Right lobe of liver (tissue), 6 donors: ENCODE measurements at regions not wholly inside any gene's neighbourhood (a gene's known extent, or its start where the extent isn't known, plus 50 kb on each side); places are given as distances from the start of the nearest gene placed in this dataset.
A peak's percentile ranks its signal among the peaks of the same experiment; 100 is the strongest.

Experiments used
- ATAC-seq, 4 donors: fragments of 200-7000 bp; cut with Tn5 transposase; one replicate each; pipeline ENCODE4 v1.9.1; 2020; ENCODE audit warnings: mild to moderate bottlenecking in 4 of 4, moderate library complexity in 4 of 4
- DNase-seq, 3 donors: peaks; one replicate each; pipeline ENCODE4 v3.0.0-alpha.2; 2020
- H3K27ac ChIP-seq, 3 donors: fragments of 200-600 bp; one replicate each; pipeline ENCODE4 v1.8.0; 2022
- H3K27me3 ChIP-seq, 2 donors: fragments of 200-600 bp; one replicate each; pipeline ENCODE4 v1.8.0; 2022
- H3K36me3 ChIP-seq, 4 donors: fragments of 200-600 bp; sonication (generic) in 1 of 4; one replicate each; pipeline versions ENCODE4 v1.5.1 to v1.8.0; 2017 to 2022; ENCODE audit warnings: control low read depth in 1 of 4
- H3K4me1 ChIP-seq, 4 donors: fragments of 200-600 bp; sonication (generic) in 1 of 4; one replicate each; pipeline versions ENCODE4 v1.5.1 to v1.8.0; 2017 to 2022; ENCODE audit warnings: control low read depth in 1 of 4
- H3K4me3 ChIP-seq, 3 donors: fragments of 200-600 bp; one replicate each; pipeline ENCODE4 v1.8.0; 2022
- H3K9me3 ChIP-seq, 4 donors: fragments of 200-600 bp; sonication (generic) in 1 of 4; one replicate each; pipeline versions ENCODE4 v1.5.1 to v1.8.0; 2017 to 2022; ENCODE audit warnings: control low read depth in 1 of 4
- POLR2A ChIP-seq: fragments of 450-650 bp; IDR thresholded peaks from one replicate; pipeline ENCODE4 v1.6.1; 2017; ENCODE audit warnings: antibody characterized with exemption, mild to moderate bottlenecking
- WGBS: methylation state at CpG from one replicate; pipeline ENCODE4 v1.1.6; 2018; ENCODE audit warnings: low coverage, low lambda C conversion rate; ENCODE audit not compliant: insufficient coverage; ENCODE audit errors: missing lambda C conversion rate; 5-methylcytosine and 5-hydroxymethylcytosine counted together
- intact Hi-C, 2 donors: fragments of 100-400 bp; cut with DNase I; formaldehyde crosslinking; loops; one replicate each; pipeline versions ENCODE4 v1.11.2 to v1.14.1; 2022
- TF ChIP-seq, protein P1 (sequence below), 4 donors: fragments of 200-600 bp in 3 of 4; fragments of 450-650 bp in 1 of 4; IDR thresholded peaks; one replicate each; pipeline versions ENCODE4 v1.5.1 to v1.8.0; 2016 to 2022; ENCODE audit warnings: antibody characterized with exemption in 4 of 4, mild to moderate bottlenecking in 2 of 4
- donor health status: DM: no; HTN: yes; CAD: no.
- donor health status: DM: no; HTN: no; CAD: no.
- donor health status: DM: no; HTN: no; CAD: no.
- donor health status: DM: no; HTN: yes; CAD: no.
- donor health status: DM: no; HTN: yes; CAD: no.

- no peaks in the 10 kb centered on the region for H3K36me3 ChIP-seq
- H3K27me3 ChIP-seq, result no peaks in the 10 kb centered on the region
- intact Hi-C loops, result no loop called here
- ATAC-seq, result no peak
- WGBS, result 27% methylated on average over 2 of the region's 8 CpGs
- TF ChIP-seq, protein P1, sequence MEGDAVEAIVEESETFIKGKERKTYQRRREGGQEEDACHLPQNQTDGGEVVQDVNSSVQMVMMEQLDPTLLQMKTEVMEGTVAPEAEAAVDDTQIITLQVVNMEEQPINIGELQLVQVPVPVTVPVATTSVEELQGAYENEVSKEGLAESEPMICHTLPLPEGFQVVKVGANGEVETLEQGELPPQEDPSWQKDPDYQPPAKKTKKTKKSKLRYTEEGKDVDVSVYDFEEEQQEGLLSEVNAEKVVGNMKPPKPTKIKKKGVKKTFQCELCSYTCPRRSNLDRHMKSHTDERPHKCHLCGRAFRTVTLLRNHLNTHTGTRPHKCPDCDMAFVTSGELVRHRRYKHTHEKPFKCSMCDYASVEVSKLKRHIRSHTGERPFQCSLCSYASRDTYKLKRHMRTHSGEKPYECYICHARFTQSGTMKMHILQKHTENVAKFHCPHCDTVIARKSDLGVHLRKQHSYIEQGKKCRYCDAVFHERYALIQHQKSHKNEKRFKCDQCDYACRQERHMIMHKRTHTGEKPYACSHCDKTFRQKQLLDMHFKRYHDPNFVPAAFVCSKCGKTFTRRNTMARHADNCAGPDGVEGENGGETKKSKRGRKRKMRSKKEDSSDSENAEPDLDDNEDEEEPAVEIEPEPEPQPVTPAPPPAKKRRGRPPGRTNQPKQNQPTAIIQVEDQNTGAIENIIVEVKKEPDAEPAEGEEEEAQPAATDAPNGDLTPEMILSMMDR (IDR thresholded peaks at IDR 0.05), result no peak
- no peak for TF ChIP-seq POLR2A
- peak in 1 of 3 donors; percentile 29 for DNase-seq
- H3K4me3 ChIP-seq, result no peak overlapping the region
- H3K9me3 ChIP-seq, result no peaks in the 10 kb centered on the region
- no peaks in the 10 kb centered on the region for H3K4me1 ChIP-seq
- no peak overlapping the region for H3K27ac ChIP-seq
Observed at GRCh38 chr22:47279337-47279736, 516.9 kb downstream of the TBC1D22A start.

- Histone ChIP-seq H3K4me3 (no peak overlapping the region), H3K36me3 (no peaks in the 10 kb centered on the region), H3K9me3 (no peaks in the 10 kb centered on the region), H3K27ac (no peak overlapping the region), H3K4me1 (no peaks in the 10 kb centered on the region), H3K27me3 (no peaks in the 10 kb centered on the region)
- no peak for ATAC-seq
- intact Hi-C loops, result no loop called here
- DNase-seq, result no peak
- no peak for TF ChIP-seq POLR2A
- TF ChIP-seq, protein P1 (IDR thresholded peaks at IDR 0.05), result no peak
- 50% methylated on average over 1 of the region's 12 CpGs for WGBS
Observed at GRCh38 chr22:47278655-47279054, 516.2 kb downstream of the TBC1D22A start.

GRCh38 chr22:47277531-47277930 lies 515.1 kb downstream of the TBC1D22A start:
- ATAC-seq (no peak), DNase-seq (no peak)
- no peaks in the 10 kb centered on the region for H3K36me3 ChIP-seq
- H3K27me3 ChIP-seq, result no peaks in the 10 kb centered on the region
- no peak overlapping the region for H3K27ac ChIP-seq
- intact Hi-C loops, result no loop called here
- 67% methylated on average over 2 of the region's 9 CpGs for WGBS
- no peaks in the 10 kb centered on the region for H3K9me3 ChIP-seq
- no peaks in the 10 kb centered on the region for H3K4me1 ChIP-seq
- H3K4me3 ChIP-seq, result no peak overlapping the region
- TF ChIP-seq POLR2A, result no peak
- TF ChIP-seq, protein P1 (IDR thresholded peaks at IDR 0.05), result no peak

DNA sequence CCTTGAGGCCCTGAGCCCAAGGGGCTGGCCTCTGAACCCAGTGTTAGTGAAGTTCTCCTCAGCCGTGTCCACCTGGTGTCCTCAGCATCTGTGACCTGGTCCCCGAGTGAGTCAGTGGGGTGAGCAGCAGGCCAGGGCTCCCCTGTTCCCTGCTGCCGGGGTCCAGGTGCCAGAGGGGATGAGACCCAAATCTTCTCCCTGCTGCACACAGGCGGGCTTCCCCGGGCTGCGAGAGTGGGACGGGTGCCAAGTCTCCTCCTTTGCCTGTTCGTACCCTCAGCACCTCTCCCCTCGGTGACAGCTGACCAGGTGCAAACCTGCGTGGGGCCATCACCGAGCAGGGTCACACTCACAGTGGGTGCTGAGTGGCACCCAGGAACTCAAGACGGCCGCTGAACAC lies 514.5 kb downstream of the TBC1D22A start:
- DNase-seq (peak in 1 of 3 donors; percentile 33), ATAC-seq (no peak)
- no peaks in the 10 kb centered on the region for H3K36me3 ChIP-seq
- no peak for TF ChIP-seq POLR2A
- TF ChIP-seq, protein P1 (IDR thresholded peaks at IDR 0.05), result no peak
- intact Hi-C loops, result no loop called here
- no peaks in the 10 kb centered on the region for H3K9me3 ChIP-seq
- no CpG with 5 or more reads among the region's 13 CpGs for WGBS
- no peaks in the 10 kb centered on the region for H3K4me1 ChIP-seq
- no peak overlapping the region for H3K27ac ChIP-seq
- no peaks in the 10 kb centered on the region for H3K27me3 ChIP-seq
- H3K4me3 ChIP-seq, result no peak overlapping the region

DNA sequence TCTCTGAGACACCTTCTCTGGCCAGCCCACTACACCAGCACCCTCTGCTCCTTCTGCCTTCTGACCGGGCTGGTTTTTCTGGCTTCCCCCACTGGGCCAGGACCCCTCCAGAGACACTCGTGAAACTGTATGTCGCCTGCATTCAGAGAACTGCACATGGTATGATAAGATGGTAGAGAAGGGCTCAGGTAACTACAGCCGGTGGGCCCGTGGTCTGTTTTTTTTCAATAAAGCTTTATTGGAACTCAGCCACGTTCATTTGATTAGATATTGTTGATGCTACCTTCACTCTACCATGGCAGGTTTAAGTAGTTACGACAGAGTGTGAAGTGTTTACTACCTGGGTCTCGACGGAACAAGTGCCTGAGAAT lies 514.0 kb downstream of the TBC1D22A start:
- ATAC-seq, result no peak
- Histone ChIP-seq H3K9me3 (no peaks in the 10 kb centered on the region), H3K27me3 (no peaks in the 10 kb centered on the region), H3K27ac (no peak overlapping the region), H3K36me3 (no peaks in the 10 kb centered on the region), H3K4me3 (no peak overlapping the region), H3K4me1 (no peaks in the 10 kb centered on the region)
- DNase-seq, result no peak
- TF ChIP-seq POLR2A, result no peak
- TF ChIP-seq, protein P1 (IDR thresholded peaks at IDR 0.05), result no peak
- 63% methylated on average over 8 of the region's 9 CpGs for WGBS
- intact Hi-C loops, result no loop called here
